ENCODE measurements at regions not wholly inside any gene's neighbourhood (a gene's known extent, or its start where the extent isn't known, plus 50 kb on each side); places are given as distances from the start of the nearest gene placed in this dataset.
"Not testable (repeated sequence)": the region's sequence is repeated elsewhere in the genome, so short reads cannot be mapped to it uniquely, and the experiment has no call there.

DNA sequence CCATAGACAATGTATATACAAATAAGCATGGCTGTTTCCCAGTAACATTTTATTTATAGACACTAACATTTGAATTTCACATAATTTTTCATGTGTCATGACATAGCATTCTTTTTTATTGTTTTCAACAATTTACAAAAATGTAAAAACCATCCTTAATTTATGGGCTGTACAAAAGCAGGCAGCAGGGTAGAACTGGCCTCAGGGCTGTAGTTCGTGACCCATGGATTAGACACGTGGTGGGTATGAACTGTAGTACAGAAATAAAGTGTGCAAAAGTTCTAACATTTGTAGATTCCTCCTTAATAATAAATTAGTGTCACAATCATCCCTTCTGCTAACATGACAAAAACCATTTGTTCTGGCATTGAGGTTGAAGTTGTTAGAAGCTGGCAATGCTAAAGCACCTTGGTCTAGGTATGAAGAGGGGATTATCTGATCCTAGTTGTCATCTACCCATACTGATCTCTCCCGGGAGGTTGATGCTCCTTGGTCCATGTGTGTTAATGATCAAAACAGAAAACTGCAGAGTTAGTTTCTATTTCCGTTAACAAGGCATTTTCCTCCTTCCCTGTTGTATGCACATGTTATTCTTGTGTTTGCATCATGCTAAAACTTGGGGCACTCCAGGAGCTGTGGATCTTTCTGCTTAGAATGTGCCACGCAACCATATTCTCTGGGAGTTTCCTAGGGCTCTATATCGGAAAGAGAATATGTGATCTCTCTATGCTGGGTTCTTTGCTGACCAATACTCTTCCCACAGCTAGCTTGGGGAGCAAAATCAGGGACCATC lies 917.6 kb downstream of the TLE1 start:
- POLR2A ChIA-PET: interaction anchor here (0.7 kb wide), 1 partner anchor 965 kb away, joined by 3 read pairs; no protein-coding TSS in a partner anchor

DNA sequence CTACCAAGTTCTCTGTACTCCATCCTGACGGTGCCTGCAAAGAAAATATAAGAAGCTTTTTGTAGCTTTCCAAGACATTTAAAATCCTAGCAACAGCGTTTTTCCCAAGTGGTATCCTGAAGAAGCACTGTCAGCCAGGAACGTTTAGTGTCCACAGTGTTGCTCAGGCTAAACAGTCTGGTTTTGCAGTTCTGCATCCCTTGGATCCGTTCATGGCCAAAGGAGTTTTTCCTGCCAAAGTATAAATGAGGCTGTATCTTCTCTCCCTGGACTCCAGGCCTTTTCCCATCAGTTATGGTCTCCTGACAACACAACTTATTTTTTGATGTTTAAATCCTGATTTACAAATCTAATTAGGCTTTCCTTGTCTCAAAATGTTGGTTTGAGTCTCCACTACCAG lies 925.8 kb downstream of the TLE1 start:
- intact Hi-C loops (cut with micrococcal nuclease): no loop called here
- ChIA-PET POLR2A (no interaction called here), CTCF (no interaction called here)
- H3K36me3 Mint-ChIP-seq (ENCODE audit: insufficient read depth, unreplicated experiment): peaks cover 3% of the 10 kb centered on the region
- H3K27me3 Mint-ChIP-seq (ENCODE audit: insufficient read depth, unreplicated experiment): no peaks in the 10 kb centered on the region
- no peak overlapping the region for H3K27ac Mint-ChIP-seq (ENCODE audit: low read depth, unreplicated experiment)
- TF ChIP-seq, protein P1, sequence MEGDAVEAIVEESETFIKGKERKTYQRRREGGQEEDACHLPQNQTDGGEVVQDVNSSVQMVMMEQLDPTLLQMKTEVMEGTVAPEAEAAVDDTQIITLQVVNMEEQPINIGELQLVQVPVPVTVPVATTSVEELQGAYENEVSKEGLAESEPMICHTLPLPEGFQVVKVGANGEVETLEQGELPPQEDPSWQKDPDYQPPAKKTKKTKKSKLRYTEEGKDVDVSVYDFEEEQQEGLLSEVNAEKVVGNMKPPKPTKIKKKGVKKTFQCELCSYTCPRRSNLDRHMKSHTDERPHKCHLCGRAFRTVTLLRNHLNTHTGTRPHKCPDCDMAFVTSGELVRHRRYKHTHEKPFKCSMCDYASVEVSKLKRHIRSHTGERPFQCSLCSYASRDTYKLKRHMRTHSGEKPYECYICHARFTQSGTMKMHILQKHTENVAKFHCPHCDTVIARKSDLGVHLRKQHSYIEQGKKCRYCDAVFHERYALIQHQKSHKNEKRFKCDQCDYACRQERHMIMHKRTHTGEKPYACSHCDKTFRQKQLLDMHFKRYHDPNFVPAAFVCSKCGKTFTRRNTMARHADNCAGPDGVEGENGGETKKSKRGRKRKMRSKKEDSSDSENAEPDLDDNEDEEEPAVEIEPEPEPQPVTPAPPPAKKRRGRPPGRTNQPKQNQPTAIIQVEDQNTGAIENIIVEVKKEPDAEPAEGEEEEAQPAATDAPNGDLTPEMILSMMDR (IDR thresholded peaks at IDR 0.05; ENCODE audit: unreplicated experiment): no peak
- no peak for DNase-seq (ENCODE audit: unreplicated experiment)
- BruUV-seq (replicated peaks): no TSS peak
- H3K9me3 Mint-ChIP-seq (ENCODE audit: unreplicated experiment): no peaks in the 10 kb centered on the region
- H3K4me1 Mint-ChIP-seq (ENCODE audit: insufficient read depth, unreplicated experiment): no peaks in the 10 kb centered on the region
- H3K4me3 Mint-ChIP-seq (ENCODE audit: unreplicated experiment): no peak overlapping the region

More for the DNA sequence above, 917.6 kb downstream of the TLE1 start:
- Mint-ChIP-seq H3K4me3 (ENCODE audit: unreplicated experiment) (no peak overlapping the region), H3K36me3 (ENCODE audit: insufficient read depth, unreplicated experiment) (no peaks in the 10 kb centered on the region), H3K9me3 (ENCODE audit: unreplicated experiment) (no peaks in the 10 kb centered on the region), H3K4me1 (ENCODE audit: insufficient read depth, unreplicated experiment) (no peaks in the 10 kb centered on the region), H3K27me3 (ENCODE audit: insufficient read depth, unreplicated experiment) (no peaks in the 10 kb centered on the region), H3K27ac (ENCODE audit: low read depth, unreplicated experiment) (no peak overlapping the region)
- intact Hi-C loops (cut with micrococcal nuclease): no loop called here
- TF ChIP-seq, protein P1 (IDR thresholded peaks at IDR 0.05; ENCODE audit: unreplicated experiment): no peak
- DNase-seq (ENCODE audit: unreplicated experiment): no peak
- CTCF ChIA-PET: no interaction called here
- BruUV-seq (replicated peaks): no TSS peak

DNA sequence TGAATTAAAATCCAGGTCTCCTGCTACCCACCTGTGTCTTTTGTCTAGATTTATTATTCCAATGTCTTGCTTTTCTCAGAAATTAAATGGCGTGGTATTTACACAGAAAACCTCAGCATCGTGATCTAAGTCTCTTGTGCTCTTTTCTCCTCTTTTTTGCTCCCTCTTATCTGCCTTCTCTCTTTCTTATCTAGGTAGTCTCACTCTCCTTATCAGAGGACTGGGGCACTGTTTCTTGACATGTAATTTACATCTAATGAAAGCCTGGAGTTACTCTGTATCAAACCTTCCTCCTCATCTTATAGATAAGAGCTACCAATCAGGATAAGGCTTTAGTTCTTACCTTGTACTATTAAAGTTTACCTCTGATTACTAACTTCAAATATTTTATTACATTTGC lies 933.8 kb downstream of the TLE1 start:
- DNase-seq (ENCODE audit: unreplicated experiment): no peak
- CTCF ChIA-PET: no interaction called here
- TF ChIP-seq, protein P1 (IDR thresholded peaks at IDR 0.05; ENCODE audit: unreplicated experiment): no peak
- no peak overlapping the region for H3K4me3 Mint-ChIP-seq (ENCODE audit: unreplicated experiment)
- no TSS peak for BruUV-seq (replicated peaks)
- H3K4me1 Mint-ChIP-seq (ENCODE audit: insufficient read depth, unreplicated experiment): no peaks in the 10 kb centered on the region
- H3K36me3 Mint-ChIP-seq (ENCODE audit: insufficient read depth, unreplicated experiment): peaks cover 6% of the 10 kb centered on the region
- H3K9me3 Mint-ChIP-seq (ENCODE audit: unreplicated experiment): no peaks in the 10 kb centered on the region
- intact Hi-C loops (cut with micrococcal nuclease): no loop called here
- POLR2A ChIA-PET: no interaction called here
- H3K27me3 Mint-ChIP-seq (ENCODE audit: insufficient read depth, unreplicated experiment): no peaks in the 10 kb centered on the region
- no peak overlapping the region for H3K27ac Mint-ChIP-seq (ENCODE audit: low read depth, unreplicated experiment)

DNA sequence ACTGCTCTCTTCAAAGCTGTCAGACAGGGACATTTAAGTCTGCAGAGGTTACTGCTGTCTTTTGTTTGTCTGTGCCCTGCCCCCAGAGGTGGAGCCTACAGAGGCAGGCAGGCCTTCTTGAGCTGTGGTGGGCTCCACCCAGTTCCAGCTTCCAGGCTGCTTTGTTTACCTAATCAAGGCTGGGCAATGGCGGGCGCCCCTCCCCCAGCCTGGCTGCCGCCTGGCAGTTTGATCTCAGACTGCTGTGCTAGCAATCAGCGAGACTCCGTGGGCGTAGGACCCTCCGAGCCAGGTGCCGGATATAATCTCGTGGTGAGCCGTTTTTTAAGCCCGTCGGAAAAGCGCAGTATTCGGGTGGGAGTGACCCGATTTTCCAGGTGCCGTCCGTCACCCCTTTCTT lies 942.3 kb downstream of the TLE1 start:
- BruUV-seq (replicated peaks); H3K4me1 Mint-ChIP-seq (ENCODE audit: insufficient read depth, unreplicated experiment); H3K27ac Mint-ChIP-seq (ENCODE audit: low read depth, unreplicated experiment); H3K27me3 Mint-ChIP-seq (ENCODE audit: insufficient read depth, unreplicated experiment); intact Hi-C loops (cut with micrococcal nuclease); DNase-seq (ENCODE audit: unreplicated experiment); CTCF ChIA-PET; H3K4me3 Mint-ChIP-seq (ENCODE audit: unreplicated experiment); POLR2A ChIA-PET; H3K9me3 Mint-ChIP-seq (ENCODE audit: unreplicated experiment); H3K36me3 Mint-ChIP-seq (ENCODE audit: insufficient read depth, unreplicated experiment): not testable (repeated sequence)

DNA sequence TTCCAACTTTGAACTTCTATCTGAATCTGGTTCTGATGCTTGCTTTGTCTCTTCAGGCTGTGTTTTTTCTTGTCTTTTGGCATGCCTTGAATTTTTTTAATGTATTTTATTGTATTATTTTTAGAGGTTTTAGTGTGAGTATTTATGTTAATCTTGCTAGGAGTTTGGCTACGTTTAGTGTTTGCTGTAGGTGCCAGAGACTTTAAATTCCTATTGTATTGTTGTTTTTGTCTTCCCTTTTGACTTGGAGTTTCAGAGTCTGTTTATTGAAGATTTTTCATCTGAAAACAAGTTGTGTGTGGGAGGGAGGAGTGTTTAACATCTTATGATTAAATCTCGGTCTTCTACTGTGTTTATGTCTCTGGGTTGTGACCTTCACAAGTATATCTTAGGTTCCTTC lies 956.8 kb downstream of the TLE1 start:
- no peak overlapping the region for H3K27ac Mint-ChIP-seq (ENCODE audit: low read depth, unreplicated experiment)
- H3K36me3 Mint-ChIP-seq (ENCODE audit: insufficient read depth, unreplicated experiment): no peaks in the 10 kb centered on the region
- TF ChIP-seq, protein P1 (IDR thresholded peaks at IDR 0.05; ENCODE audit: unreplicated experiment): no peak
- no peaks in the 10 kb centered on the region for H3K27me3 Mint-ChIP-seq (ENCODE audit: insufficient read depth, unreplicated experiment)
- CTCF ChIA-PET: no interaction called here
- H3K9me3 Mint-ChIP-seq (ENCODE audit: unreplicated experiment): no peaks in the 10 kb centered on the region
- no peak overlapping the region for H3K4me3 Mint-ChIP-seq (ENCODE audit: unreplicated experiment)
- POLR2A ChIA-PET: no interaction called here
- H3K4me1 Mint-ChIP-seq (ENCODE audit: insufficient read depth, unreplicated experiment): no peaks in the 10 kb centered on the region
- intact Hi-C loops (cut with micrococcal nuclease): no loop called here
- no peak for DNase-seq (ENCODE audit: unreplicated experiment)
- no TSS peak for BruUV-seq (replicated peaks)

Measured in MCF 10A (cell line).